ENCODE measurements at regions not wholly inside any gene's neighbourhood (a gene's known extent, or its start where the extent isn't known, plus 50 kb on each side); places are given as distances from the start of the nearest gene placed in this dataset.

- no peak for TF ChIP-seq CTCF (IDR thresholded peaks at IDR 0.05)
- TF ChIP-seq POLR2AphosphoS5 (IDR thresholded peaks at IDR 0.05) = no peak
Measured at GRCh38 chr1:56062625-56063024, 516.7 kb downstream of the PLPP3 start.

Data from prostate gland (tissue), 2 donors.